Uterus (tissue), 3 donors: ENCODE measurements at regions not wholly inside any gene's neighbourhood (a gene's known extent, or its start where the extent isn't known, plus 50 kb on each side); places are given as distances from the start of the nearest gene placed in this dataset.
"Not testable (repeated sequence)": the region's sequence is repeated elsewhere in the genome, so short reads cannot be mapped to it uniquely, and the experiment has no call there.

Experiments
- DNase-seq, 2 donors: peaks; one replicate each; pipeline ENCODE4 v3.0.0-alpha.2; 2019 to 2020
- H3K27ac ChIP-seq, 2 donors: fragments of 200-600 bp; sonication (generic); 1 replicate in 1 of 2; 2 replicates in 1 of 2; pipeline ENCODE4 v1.5.1; 2016 to 2018
- H3K27me3 ChIP-seq, 2 donors: fragments of 200-600 bp; sonication (generic); one replicate each; pipeline ENCODE4 v1.5.1; 2018 to 2019; ENCODE audit warnings: control low read depth in 1 of 2
- H3K36me3 ChIP-seq, 2 donors: fragments of 200-600 bp; sonication (generic); one replicate each; pipeline ENCODE4 v1.5.1; 2019; ENCODE audit warnings: control low read depth in 1 of 2
- H3K4me1 ChIP-seq, 2 donors: fragments of 200-600 bp; sonication (generic); one replicate each; pipeline ENCODE4 v1.5.1; 2018 to 2019; ENCODE audit warnings: control low read depth in 1 of 2
- H3K4me3 ChIP-seq, 2 donors: fragments of 200-600 bp; sonication (generic); 1 replicate in 1 of 2; 2 replicates in 1 of 2; pipeline ENCODE4 v1.5.1; 2018 to 2019; ENCODE audit warnings: mild to moderate bottlenecking in 1 of 2
- H3K9me3 ChIP-seq, 2 donors: fragments of 200-600 bp; sonication (generic); one replicate each; pipeline ENCODE4 v1.5.1; 2019; ENCODE audit warnings: control low read depth in 1 of 2
- POLR2A ChIP-seq, 2 donors: fragments of 450-650 bp; IDR thresholded peaks; one replicate each; pipeline ENCODE4 v1.6.1; 2016; ENCODE audit warnings: antibody characterized with exemption in 2 of 2, mild to moderate bottlenecking in 1 of 2, moderate library complexity in 1 of 2
- intact Hi-C: fragments of 100-400 bp; cut with DNase I; formaldehyde crosslinking; loops from one replicate; pipeline ENCODE4 v1.15.1; 2023; ENCODE audit warnings: low total_unique reads
- TF ChIP-seq, protein P1 (sequence below), 4 experiments: fragments of 200-600 bp in 2 of 4; fragments of 450-650 bp in 2 of 4; sonication (generic) in 2 of 4; IDR thresholded peaks; one replicate each; pipeline ENCODE4 v1.5.1; 2016 to 2019; ENCODE audit warnings: antibody characterized with exemption in 4 of 4, mild to moderate bottlenecking in 2 of 4, moderate library complexity in 1 of 4
- donor health status: DM: yes; HTN: yes; CAD: no.

DNA sequence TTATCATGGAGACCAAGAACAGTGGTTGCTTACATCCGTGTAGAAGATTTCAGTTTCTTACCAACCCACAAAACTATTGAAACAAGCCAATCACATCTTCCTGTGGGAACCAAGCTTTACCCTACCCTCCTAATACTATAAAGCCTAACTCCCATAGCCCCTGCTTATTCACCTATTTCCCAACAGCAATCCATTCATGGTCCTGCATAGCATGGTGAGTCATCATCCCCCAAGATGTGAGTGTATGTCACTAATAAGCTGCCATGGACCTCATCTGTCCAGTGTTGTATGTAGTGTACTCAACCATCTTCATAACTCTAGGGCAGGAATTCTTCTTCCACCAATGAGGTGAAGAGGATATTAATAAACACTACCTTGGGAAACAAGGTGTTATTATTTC lies 1620.4 kb upstream of the FLRT2 start:
- intact Hi-C loops: no loop called here
- Histone ChIP-seq H3K4me3 (no peak overlapping the region), H3K27ac (no peak overlapping the region), H3K27me3 (no peaks in the 10 kb centered on the region), H3K9me3 (no peaks in the 10 kb centered on the region), H3K4me1 (no peaks in the 10 kb centered on the region), H3K36me3 (no peaks in the 10 kb centered on the region)
- TF ChIP-seq, protein P1, sequence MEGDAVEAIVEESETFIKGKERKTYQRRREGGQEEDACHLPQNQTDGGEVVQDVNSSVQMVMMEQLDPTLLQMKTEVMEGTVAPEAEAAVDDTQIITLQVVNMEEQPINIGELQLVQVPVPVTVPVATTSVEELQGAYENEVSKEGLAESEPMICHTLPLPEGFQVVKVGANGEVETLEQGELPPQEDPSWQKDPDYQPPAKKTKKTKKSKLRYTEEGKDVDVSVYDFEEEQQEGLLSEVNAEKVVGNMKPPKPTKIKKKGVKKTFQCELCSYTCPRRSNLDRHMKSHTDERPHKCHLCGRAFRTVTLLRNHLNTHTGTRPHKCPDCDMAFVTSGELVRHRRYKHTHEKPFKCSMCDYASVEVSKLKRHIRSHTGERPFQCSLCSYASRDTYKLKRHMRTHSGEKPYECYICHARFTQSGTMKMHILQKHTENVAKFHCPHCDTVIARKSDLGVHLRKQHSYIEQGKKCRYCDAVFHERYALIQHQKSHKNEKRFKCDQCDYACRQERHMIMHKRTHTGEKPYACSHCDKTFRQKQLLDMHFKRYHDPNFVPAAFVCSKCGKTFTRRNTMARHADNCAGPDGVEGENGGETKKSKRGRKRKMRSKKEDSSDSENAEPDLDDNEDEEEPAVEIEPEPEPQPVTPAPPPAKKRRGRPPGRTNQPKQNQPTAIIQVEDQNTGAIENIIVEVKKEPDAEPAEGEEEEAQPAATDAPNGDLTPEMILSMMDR (IDR thresholded peaks at IDR 0.05): no peak
- no peak for TF ChIP-seq POLR2A (IDR thresholded peaks at IDR 0.05)
- DNase-seq: no peak

DNA sequence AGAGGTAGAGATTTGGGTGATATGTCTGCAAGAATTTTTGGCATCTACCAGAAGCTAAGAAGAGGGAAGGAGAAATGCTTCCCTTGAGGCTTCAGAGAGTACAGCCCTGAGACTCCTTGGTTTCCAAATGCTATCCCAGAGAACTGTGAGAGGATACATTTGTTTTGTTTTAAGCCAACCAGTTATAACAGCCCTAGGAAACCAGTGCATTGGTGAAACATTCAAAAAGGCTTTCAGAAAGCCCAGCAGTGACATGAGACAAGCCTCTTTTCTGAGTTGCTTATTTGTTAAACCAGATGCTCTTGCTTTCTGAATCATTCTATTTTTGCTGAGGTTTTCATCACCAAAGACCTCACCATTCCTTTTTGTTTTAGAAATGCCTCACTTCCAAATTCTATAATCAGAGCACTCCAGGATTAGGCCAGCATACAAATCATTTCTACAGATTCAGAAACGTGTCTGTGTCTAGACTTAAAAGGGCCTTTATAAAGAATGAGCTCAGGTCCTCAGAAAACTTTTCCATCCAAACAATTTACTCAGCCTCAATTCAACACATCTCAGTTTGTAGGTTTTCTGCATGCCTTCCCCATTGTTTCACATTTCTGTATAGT lies 1617.8 kb upstream of the FLRT2 start:
- H3K4me1 ChIP-seq: no peaks in the 10 kb centered on the region
- H3K36me3 ChIP-seq: no peaks in the 10 kb centered on the region
- H3K27ac ChIP-seq: no peak overlapping the region
- intact Hi-C loops: no loop called here
- no peaks in the 10 kb centered on the region for H3K9me3 ChIP-seq
- H3K27me3 ChIP-seq: no peaks in the 10 kb centered on the region
- no peak for DNase-seq
- no peak overlapping the region for H3K4me3 ChIP-seq
- TF ChIP-seq POLR2A (IDR thresholded peaks at IDR 0.05): no peak
- TF ChIP-seq, protein P1 (IDR thresholded peaks at IDR 0.05): no peak

DNA sequence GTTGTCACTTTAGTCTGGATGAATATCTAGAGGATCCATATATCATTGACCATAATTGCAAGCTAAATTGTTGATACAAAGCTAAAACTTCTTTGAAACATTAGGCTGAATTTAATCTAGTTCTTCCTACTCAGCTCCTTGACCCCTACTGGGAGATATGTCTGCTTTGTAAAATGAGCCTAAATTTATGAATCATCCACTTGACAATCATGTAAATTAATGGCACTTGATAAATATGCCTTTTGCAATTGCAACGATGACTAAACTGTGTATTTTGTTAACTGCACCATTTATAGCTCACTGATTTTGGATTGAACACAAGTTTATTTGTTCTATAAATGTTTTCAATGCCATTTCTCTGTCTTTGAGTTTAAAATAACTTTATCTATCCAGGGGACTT lies 1616.5 kb upstream of the FLRT2 start:
- Histone ChIP-seq H3K9me3 (no peaks in the 10 kb centered on the region), H3K4me1 (no peaks in the 10 kb centered on the region), H3K27me3 (no peaks in the 10 kb centered on the region), H3K27ac (no peak overlapping the region), H3K4me3 (no peak overlapping the region), H3K36me3 (no peaks in the 10 kb centered on the region)
- DNase-seq: no peak
- TF ChIP-seq POLR2A (IDR thresholded peaks at IDR 0.05): no peak
- TF ChIP-seq, protein P1 (IDR thresholded peaks at IDR 0.05): no peak
- intact Hi-C loops: no loop called here

DNA sequence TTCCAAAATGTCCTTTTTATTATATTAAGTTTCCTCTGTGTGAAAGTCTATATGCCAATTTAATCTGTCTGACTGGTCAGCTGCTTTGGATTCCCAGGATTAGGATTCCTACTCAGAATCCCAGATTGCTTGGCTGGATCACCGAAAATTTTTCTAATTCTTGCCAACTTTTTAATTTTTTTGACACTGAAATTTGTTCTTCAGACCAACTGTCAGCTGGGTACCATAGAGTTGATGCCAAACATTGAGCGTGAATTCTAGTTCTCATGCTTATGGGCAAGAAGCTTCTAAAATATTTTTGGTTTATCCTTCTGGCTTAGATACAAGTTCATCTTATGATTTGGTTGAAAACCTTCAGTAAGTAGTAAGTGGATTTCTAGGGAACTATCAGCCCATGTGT lies 1611.4 kb upstream of the FLRT2 start:
- intact Hi-C loops: no loop called here

DNA sequence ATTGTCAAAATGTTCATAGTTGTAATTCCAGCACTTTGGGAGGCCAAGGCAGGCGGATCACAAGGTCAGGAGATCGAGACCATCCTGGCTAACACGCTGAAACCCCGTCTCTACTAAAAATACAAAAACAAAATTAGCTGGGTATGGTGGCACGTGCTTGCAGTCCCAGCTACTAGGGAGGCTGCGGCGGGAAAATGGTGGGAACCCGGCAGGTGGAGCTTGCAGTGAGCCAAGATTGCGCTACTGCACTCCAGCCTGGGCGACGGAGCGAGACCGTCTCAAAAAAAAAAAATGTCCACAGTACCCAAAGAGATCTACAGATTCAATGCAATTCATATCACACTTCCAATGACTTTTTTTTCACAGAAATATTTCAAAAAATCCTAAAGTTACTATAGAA lies 1610.3 kb upstream of the FLRT2 start:
- intact Hi-C loops, H3K27ac ChIP-seq, H3K4me1 ChIP-seq, H3K36me3 ChIP-seq, DNase-seq, H3K4me3 ChIP-seq, H3K27me3 ChIP-seq, H3K9me3 ChIP-seq: not testable (repeated sequence)

More for the DNA sequence above, 1611.4 kb upstream of the FLRT2 start:
- Histone ChIP-seq H3K9me3 (no peaks in the 10 kb centered on the region), H3K4me3 (no peak overlapping the region), H3K36me3 (no peaks in the 10 kb centered on the region), H3K27ac (no peak overlapping the region), H3K27me3 (no peaks in the 10 kb centered on the region), H3K4me1 (no peaks in the 10 kb centered on the region)
- no peak for DNase-seq
- TF ChIP-seq, protein P1 (IDR thresholded peaks at IDR 0.05): no peak

DNA sequence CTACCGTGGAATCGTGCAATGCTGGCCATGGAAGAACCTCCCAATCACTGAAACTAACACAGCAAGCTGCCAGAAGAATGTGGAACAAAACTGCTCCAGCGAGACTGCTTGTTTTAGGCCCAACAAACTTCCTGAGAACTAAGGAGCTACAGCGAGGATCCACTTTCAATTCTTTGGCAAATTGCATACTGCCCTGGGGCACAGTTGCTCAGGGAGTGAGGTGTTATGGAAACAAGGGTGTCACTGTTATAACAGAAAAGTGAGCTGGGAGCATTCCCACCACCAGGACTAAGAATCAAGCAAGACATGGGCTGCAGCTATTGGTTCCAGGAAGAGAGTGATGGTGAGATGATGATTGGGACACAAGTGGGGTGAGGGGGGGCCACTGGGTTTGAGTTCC lies 1606.1 kb upstream of the FLRT2 start:
- Histone ChIP-seq H3K9me3 (no peaks in the 10 kb centered on the region), H3K27ac (no peak overlapping the region), H3K4me1 (no peaks in the 10 kb centered on the region), H3K4me3 (no peak overlapping the region), H3K27me3 (no peaks in the 10 kb centered on the region), H3K36me3 (no peaks in the 10 kb centered on the region)
- intact Hi-C loops: no loop called here
- no peak for TF ChIP-seq POLR2A (IDR thresholded peaks at IDR 0.05)
- TF ChIP-seq, protein P1 (IDR thresholded peaks at IDR 0.05): no peak
- DNase-seq: no peak
